B cell (primary cell): ENCODE measurements at regions not wholly inside any gene's neighbourhood (a gene's known extent, or its start where the extent isn't known, plus 50 kb on each side); places are given as distances from the start of the nearest gene placed in this dataset.

Experiments
- CTCF ChIP-seq: fragments of 200-600 bp; IDR thresholded peaks from one replicate; pipeline ENCODE4 v1.8.0; 2022; ENCODE audit warnings: antibody characterized with exemption, mild to moderate bottlenecking
- EZH2 ChIP-seq: IDR thresholded peaks from 2 replicates; pipeline ENCODE4 v1.6.1; 2012; ENCODE audit warnings: borderline replicate concordance, low read depth, mild to moderate bottlenecking, moderate library complexity, low read length; ENCODE audit not compliant: insufficient read depth, poor library complexity, severe bottlenecking

- TF ChIP-seq CTCF (no peak), EZH2 (no peak)
These were observed 372.7 kb upstream of the BOD1L1 start for GRCh38 chr4:14000091-14000814.
